ENCODE measurements at regions not wholly inside any gene's neighbourhood (a gene's known extent, or its start where the extent isn't known, plus 50 kb on each side); places are given as distances from the start of the nearest gene placed in this dataset.

DNA sequence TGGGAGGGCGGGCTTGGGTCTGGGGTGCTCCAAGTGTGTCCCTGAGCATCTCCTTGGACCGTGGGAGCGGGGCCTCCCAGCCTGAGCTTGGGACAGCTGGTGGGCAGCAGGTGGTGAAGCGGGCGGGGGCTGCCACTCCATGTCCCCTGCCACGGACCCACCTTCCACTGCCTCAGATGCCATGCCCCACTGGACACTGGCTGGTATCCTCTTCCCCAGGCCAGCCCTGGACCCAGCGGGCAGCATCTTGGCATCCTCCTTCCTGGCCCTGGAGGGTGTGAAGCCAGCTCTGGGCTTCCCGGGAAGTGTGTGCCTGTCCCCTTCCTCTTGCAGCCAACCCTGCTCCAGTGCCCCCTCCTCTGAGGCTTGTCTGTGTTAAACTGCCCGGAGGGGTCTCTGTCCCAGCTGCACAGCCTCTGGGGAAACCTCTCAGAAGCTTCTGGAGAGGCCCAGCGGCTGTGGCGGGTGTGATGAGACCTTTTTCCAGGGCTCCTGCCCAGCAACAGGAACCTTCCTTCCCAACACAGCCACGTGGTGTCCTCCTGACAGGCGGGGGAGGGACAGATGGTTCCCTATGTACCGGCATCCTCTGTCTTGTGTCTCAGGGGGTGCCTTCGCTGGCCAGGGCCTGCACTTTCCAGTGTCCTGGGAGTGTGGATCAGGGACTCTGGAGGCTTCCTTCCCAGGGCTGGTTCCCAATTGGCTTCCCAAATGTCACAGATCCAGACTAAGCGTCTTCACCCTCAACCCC is 81.6 kb upstream of the DISP3 start:
- DNase-seq: no peak
- in situ Hi-C loops (cut with HindIII; ENCODE audit: low pct_ligation_motif_present, low sequenced_read_pairs): no loop called here
- Histone ChIP-seq H3K4me3 (ENCODE audit: low read depth, low read length) (no peak overlapping the region), H3K36me3 (replicated peaks) (no peaks in the 10 kb centered on the region), H3K27ac (no peak overlapping the region), H3K27me3 (replicated peaks) (peaks cover 2% of the 10 kb centered on the region)
- TF ChIP-seq, protein P1, sequence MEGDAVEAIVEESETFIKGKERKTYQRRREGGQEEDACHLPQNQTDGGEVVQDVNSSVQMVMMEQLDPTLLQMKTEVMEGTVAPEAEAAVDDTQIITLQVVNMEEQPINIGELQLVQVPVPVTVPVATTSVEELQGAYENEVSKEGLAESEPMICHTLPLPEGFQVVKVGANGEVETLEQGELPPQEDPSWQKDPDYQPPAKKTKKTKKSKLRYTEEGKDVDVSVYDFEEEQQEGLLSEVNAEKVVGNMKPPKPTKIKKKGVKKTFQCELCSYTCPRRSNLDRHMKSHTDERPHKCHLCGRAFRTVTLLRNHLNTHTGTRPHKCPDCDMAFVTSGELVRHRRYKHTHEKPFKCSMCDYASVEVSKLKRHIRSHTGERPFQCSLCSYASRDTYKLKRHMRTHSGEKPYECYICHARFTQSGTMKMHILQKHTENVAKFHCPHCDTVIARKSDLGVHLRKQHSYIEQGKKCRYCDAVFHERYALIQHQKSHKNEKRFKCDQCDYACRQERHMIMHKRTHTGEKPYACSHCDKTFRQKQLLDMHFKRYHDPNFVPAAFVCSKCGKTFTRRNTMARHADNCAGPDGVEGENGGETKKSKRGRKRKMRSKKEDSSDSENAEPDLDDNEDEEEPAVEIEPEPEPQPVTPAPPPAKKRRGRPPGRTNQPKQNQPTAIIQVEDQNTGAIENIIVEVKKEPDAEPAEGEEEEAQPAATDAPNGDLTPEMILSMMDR (IDR thresholded peaks at IDR 0.05; ENCODE audit: low read depth, low read length, missing control alignments): no peak

DNA sequence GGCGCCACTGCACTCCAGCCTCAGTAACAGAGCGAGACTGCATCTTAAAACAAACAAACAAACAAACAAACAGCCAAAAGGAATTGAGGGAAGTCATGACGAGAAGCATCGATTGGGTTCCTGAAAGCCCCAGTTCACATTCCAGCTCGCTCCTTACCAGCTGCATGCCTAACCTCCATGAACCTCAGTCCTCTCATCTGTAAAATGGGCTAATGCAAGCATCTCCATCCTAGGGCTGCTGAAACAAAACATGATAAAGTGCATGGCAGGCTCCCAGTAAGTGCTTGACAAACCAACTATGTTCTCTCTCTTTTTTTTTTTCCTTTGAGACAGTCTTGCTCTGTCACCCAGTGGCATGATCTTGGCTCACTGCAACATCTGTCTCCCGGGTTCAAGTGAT is 79.7 kb upstream of the DISP3 start:
- peaks cover 2% of the 10 kb centered on the region for H3K27me3 ChIP-seq (replicated peaks)
- no peak overlapping the region for H3K27ac ChIP-seq
- DNase-seq: no peak
- TF ChIP-seq, protein P1 (IDR thresholded peaks at IDR 0.05; ENCODE audit: low read depth, low read length, missing control alignments): no peak
- in situ Hi-C loops (cut with HindIII; ENCODE audit: low pct_ligation_motif_present, low sequenced_read_pairs): no loop called here
- no peaks in the 10 kb centered on the region for H3K36me3 ChIP-seq (replicated peaks)
- no peak overlapping the region for H3K4me3 ChIP-seq (ENCODE audit: low read depth, low read length)

DNA sequence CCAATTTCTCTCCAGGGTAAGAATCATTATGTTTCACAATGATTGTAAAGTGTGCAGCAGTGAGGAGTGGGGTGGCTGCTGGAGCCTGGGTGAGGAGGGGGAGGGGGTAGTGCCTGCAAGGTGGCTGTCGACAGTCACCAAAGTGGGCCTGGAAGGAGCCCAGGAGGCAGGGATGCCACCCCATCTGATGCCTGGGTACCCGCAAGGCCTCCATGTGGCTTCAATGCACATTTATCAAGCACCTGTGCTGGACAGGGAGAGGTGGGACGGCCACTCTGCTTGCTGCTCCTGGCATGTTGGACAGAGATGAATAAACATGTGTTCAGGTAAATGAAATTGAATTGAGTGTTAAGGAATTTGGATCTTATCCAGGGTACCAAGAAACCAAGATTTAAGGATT is 78.8 kb upstream of the DISP3 start:
- Histone ChIP-seq H3K4me3 (ENCODE audit: low read depth, low read length) (no peak overlapping the region), H3K36me3 (replicated peaks) (no peaks in the 10 kb centered on the region), H3K27me3 (replicated peaks) (peaks cover 2% of the 10 kb centered on the region), H3K27ac (no peak overlapping the region)
- in situ Hi-C loops (cut with HindIII; ENCODE audit: low pct_ligation_motif_present, low sequenced_read_pairs): no loop called here
- no peak for DNase-seq
- TF ChIP-seq, protein P1 (IDR thresholded peaks at IDR 0.05; ENCODE audit: low read depth, low read length, missing control alignments): no peak

DNA sequence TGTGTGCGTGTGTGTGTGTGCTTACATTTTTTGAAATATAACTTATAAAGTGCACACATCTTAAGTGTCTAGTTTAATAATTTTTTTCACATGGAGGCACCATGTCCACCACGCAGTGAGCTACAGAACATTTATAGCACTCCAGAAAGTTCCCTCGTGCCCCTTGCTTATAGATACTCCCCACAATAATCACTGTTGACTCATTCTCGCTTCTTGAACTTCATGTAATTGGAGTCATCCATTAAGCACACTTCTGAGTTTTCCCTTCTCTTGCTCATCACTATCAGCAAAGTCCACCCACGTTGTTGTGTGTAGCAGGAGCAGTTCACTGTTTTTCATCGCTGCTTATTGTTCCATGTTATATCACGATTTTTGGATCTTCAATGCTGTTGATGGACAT is 78.4 kb upstream of the DISP3 start:
- peaks cover 2% of the 10 kb centered on the region for H3K27me3 ChIP-seq (replicated peaks)
- no peak for DNase-seq
- TF ChIP-seq, protein P1 (IDR thresholded peaks at IDR 0.05; ENCODE audit: low read depth, low read length, missing control alignments): no peak
- in situ Hi-C loops (cut with HindIII; ENCODE audit: low pct_ligation_motif_present, low sequenced_read_pairs): no loop called here
- no peak overlapping the region for H3K4me3 ChIP-seq (ENCODE audit: low read depth, low read length)
- no peaks in the 10 kb centered on the region for H3K36me3 ChIP-seq (replicated peaks)
- no peak overlapping the region for H3K27ac ChIP-seq

DNA sequence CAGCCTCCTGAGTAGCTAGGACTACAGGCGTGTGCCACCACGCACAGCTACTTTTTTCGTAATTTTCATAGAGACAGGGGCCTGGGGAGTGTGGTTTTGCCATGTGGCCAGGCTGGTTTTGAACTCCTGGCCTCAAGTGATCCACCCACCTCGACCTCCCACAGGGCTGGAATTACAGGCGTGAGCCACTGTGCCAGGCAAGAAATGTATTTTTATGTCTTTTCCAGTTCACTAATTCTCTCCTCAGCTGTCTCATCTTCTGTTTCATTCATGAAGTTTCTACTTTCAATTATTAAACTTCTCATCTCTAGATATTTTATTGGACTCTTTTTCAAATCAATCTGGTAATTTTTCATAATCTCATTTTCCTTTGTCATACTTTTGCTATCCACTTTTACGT is 72.1 kb upstream of the DISP3 start:
- no peak overlapping the region for H3K27ac ChIP-seq
- no peaks in the 10 kb centered on the region for H3K27me3 ChIP-seq (replicated peaks)
- TF ChIP-seq, protein P1 (IDR thresholded peaks at IDR 0.05; ENCODE audit: low read depth, low read length, missing control alignments): no peak
- no peaks in the 10 kb centered on the region for H3K36me3 ChIP-seq (replicated peaks)
- no peak for DNase-seq
- in situ Hi-C loops (cut with HindIII; ENCODE audit: low pct_ligation_motif_present, low sequenced_read_pairs): no loop called here
- H3K4me3 ChIP-seq (ENCODE audit: low read depth, low read length): no peak overlapping the region
